Adrenal gland (tissue), 5 donors: ENCODE measurements at regions not wholly inside any gene's neighbourhood (a gene's known extent, or its start where the extent isn't known, plus 50 kb on each side); places are given as distances from the start of the nearest gene placed in this dataset.

Experiments used
- CTCF ChIP-seq, 6 experiments: fragments of 450-650 bp in 4 of 6; fragments of 200-600 bp in 2 of 6; sonication (generic) in 1 of 6; IDR thresholded peaks; 1 replicate in 5 of 6; 2 replicates in 1 of 6; pipeline versions ENCODE4 v1.5.1 to v1.8.0; 2016 to 2021; ENCODE audit warnings: antibody characterized with exemption in 6 of 6, mild to moderate bottlenecking in 2 of 6, moderate library complexity in 1 of 6
- POLR2A ChIP-seq, 2 donors: fragments of 450-650 bp; IDR thresholded peaks; one replicate each; pipeline ENCODE4 v1.6.1; 2017; ENCODE audit warnings: antibody characterized with exemption in 2 of 2, mild to moderate bottlenecking in 2 of 2, moderate library complexity in 1 of 2
- donor health status: DM: no; HTN: no; CAD: no.

GRCh38 chr1:74969566-74970135 is 164.5 kb upstream of the LHX8 start:
- TF ChIP-seq CTCF (IDR thresholded peaks at IDR 0.05) (no peak), POLR2A (IDR thresholded peaks at IDR 0.05) (no peak)
